ENCODE measurements at regions not wholly inside any gene's neighbourhood (a gene's known extent, or its start where the extent isn't known, plus 50 kb on each side); places are given as distances from the start of the nearest gene placed in this dataset.

DNA sequence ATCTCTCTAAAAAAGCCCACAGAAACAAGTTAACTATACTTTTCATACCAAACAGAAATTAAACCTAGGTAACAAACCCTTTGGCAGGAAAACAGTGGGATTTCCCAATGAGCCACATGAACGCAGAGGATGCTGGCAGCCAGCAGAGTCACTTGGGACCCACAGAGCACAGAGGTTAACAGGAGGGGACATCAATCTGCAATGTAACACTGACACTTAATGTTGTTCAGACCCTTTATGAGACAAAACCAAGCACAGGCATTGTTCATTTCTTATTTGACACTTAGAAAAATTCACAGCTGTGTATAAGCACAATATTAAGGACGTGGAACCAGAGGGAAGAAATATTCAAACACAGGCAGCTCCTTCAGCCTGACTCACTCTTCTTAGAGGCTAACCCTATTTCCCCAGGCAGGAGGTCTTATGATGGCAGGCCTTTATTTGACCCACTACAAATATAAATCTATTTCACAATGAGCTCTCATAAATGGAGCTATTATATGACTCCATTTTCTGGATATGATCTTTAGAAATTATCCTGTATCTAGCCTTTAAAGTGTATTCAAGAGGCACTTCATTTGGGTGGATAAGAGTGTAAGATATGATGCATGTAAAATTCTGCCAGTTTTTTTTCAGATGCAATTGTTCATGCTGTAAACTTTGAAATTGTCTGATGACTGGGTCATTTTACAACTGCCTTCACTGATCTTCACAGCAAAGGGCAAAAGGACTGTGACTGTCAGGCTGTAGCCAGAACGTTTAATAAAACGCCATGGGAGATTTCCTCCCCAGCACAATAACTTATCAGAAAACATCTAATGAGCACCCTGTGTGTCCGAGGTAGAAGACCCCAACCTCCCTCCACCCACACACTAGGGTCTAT, 132.8 kb upstream of the SATB2 start:
- peaks cover 21% of the 10 kb centered on the region; the same call in 1 of the 2 replicates for H3K27me3 ChIP-seq (ENCODE audit: insufficient read depth)
- H3K4me2 ChIP-seq, result no peak overlapping the region
- no peak overlapping the region for H3K9ac ChIP-seq
- 2% methylated on average over 5 of the region's 5 CpGs for WGBS (ENCODE audit: low lambda C conversion rate)
- H3K27ac ChIP-seq (ENCODE audit: low read depth in 2 of 2, low read length in 1 of 2), result no peak overlapping the region
- TF ChIP-seq, protein P1, sequence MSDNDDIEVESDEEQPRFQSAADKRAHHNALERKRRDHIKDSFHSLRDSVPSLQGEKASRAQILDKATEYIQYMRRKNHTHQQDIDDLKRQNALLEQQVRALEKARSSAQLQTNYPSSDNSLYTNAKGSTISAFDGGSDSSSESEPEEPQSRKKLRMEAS (IDR thresholded peaks at IDR 0.05; ENCODE audit: low read depth), result no peak
- TF ChIP-seq SIN3A (IDR thresholded peaks at IDR 0.05; ENCODE audit: borderline replicate concordance, low read depth, low read length) (no peak), GABPA (IDR thresholded peaks at IDR 0.05; ENCODE audit: low read depth) (no peak), RCOR1 (IDR thresholded peaks at IDR 0.05; ENCODE audit: low read length) (no peak)
- TF ChIP-seq, protein P2, sequence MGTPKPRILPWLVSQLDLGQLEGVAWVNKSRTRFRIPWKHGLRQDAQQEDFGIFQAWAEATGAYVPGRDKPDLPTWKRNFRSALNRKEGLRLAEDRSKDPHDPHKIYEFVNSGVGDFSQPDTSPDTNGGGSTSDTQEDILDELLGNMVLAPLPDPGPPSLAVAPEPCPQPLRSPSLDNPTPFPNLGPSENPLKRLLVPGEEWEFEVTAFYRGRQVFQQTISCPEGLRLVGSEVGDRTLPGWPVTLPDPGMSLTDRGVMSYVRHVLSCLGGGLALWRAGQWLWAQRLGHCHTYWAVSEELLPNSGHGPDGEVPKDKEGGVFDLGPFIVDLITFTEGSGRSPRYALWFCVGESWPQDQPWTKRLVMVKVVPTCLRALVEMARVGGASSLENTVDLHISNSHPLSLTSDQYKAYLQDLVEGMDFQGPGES (IDR thresholded peaks at IDR 0.05; ENCODE audit: low read depth, low read length), result no peak
- TF ChIP-seq, protein P3, sequence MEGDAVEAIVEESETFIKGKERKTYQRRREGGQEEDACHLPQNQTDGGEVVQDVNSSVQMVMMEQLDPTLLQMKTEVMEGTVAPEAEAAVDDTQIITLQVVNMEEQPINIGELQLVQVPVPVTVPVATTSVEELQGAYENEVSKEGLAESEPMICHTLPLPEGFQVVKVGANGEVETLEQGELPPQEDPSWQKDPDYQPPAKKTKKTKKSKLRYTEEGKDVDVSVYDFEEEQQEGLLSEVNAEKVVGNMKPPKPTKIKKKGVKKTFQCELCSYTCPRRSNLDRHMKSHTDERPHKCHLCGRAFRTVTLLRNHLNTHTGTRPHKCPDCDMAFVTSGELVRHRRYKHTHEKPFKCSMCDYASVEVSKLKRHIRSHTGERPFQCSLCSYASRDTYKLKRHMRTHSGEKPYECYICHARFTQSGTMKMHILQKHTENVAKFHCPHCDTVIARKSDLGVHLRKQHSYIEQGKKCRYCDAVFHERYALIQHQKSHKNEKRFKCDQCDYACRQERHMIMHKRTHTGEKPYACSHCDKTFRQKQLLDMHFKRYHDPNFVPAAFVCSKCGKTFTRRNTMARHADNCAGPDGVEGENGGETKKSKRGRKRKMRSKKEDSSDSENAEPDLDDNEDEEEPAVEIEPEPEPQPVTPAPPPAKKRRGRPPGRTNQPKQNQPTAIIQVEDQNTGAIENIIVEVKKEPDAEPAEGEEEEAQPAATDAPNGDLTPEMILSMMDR (IDR thresholded peaks at IDR 0.05), result no peak
- no peaks in the 10 kb centered on the region for H3K9me3 ChIP-seq
- no peak overlapping the region for H3K4me3 ChIP-seq (ENCODE audit: low read depth in 2 of 2, low read length in 1 of 2)
- POLR2A ChIA-PET, result no interaction called here
- no peaks in the 10 kb centered on the region for H3K4me1 ChIP-seq (ENCODE audit: control insufficient read depth in 1 of 2, insufficient read depth in 2 of 2, low read depth in 1 of 2, low read length in 1 of 2)
- no peaks in the 10 kb centered on the region for H3K9me2 ChIP-seq
- H2AFZ ChIP-seq (ENCODE audit: low read depth), result no peak overlapping the region
- no peak for DNase-seq
- no peaks in the 10 kb centered on the region for H4K20me1 ChIP-seq (ENCODE audit: insufficient read depth)
- no peaks in the 10 kb centered on the region for H3K36me3 ChIP-seq (replicated peaks in 1 of 2; ENCODE audit: control insufficient read depth in 1 of 2, insufficient read depth in 2 of 2, low read length in 1 of 2)
- CTCF ChIA-PET, result interaction anchor here (1.1 kb wide), 1 partner anchor 8 kb away, joined by 3 read pairs; no protein-coding TSS in a partner anchor
- no peaks in the 10 kb centered on the region for H3K79me2 ChIP-seq (ENCODE audit: insufficient read depth)
- no peaks in the 10 kb centered on the region for H3F3A ChIP-seq (replicated peaks; ENCODE audit: insufficient read depth)

DNA sequence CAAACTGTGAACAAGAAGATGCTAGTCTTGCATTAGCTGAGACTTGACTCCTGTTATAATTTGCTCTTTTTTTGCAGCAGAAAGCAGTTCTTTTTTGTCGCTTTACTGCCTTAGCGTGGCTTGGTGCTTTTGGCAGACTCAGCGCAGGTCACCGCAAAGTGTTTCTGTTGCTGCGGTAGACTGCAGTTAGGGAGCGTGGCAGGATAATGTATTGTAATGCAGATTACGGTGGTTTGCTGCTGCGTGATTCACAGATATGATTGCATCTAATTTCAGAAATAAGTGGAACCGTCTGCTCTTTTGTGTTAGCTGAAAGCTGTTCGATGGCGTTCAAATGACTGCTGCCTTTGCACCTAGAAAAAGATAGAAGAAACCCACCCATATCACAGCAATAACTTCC, 131.6 kb upstream of the SATB2 start:
- ChIA-PET POLR2A (no interaction called here), CTCF (interaction anchor here (1.1 kb wide), 1 partner anchor 10 kb away, joined by 3 read pairs; no protein-coding TSS in a partner anchor)
- Histone ChIP-seq H3K9me3 (no peaks in the 10 kb centered on the region), H3K9me2 (no peaks in the 10 kb centered on the region), H3K4me3 (ENCODE audit: low read depth in 2 of 2, low read length in 1 of 2) (no peak overlapping the region), H3K9ac (no peak overlapping the region), H2AFZ (ENCODE audit: low read depth) (no peak overlapping the region), H4K20me1 (ENCODE audit: insufficient read depth) (no peaks in the 10 kb centered on the region), H3K36me3 (replicated peaks in 1 of 2; ENCODE audit: control insufficient read depth in 1 of 2, insufficient read depth in 2 of 2, low read length in 1 of 2) (no peaks in the 10 kb centered on the region), H3K4me1 (ENCODE audit: control insufficient read depth in 1 of 2, insufficient read depth in 2 of 2, low read depth in 1 of 2, low read length in 1 of 2) (no peaks in the 10 kb centered on the region), H3K27ac (ENCODE audit: low read depth in 2 of 2, low read length in 1 of 2) (no peak overlapping the region), H3K79me2 (ENCODE audit: insufficient read depth) (no peaks in the 10 kb centered on the region), H3K27me3 (ENCODE audit: insufficient read depth) (peaks cover 21% of the 10 kb centered on the region; the same call in 1 of the 2 replicates), H3F3A (replicated peaks; ENCODE audit: insufficient read depth) (no peaks in the 10 kb centered on the region), H3K4me2 (no peak overlapping the region)
- 22% methylated on average over 11 of the region's 11 CpGs for WGBS (ENCODE audit: low lambda C conversion rate)
- no peak for DNase-seq
- TF ChIP-seq GATA2 (CRISPR knock-in tag; IDR thresholded peaks at IDR 0.05), result no peak
- no peak for TF ChIP-seq TAF1 (IDR thresholded peaks at IDR 0.05; ENCODE audit: borderline replicate concordance, low read depth, low read length)
- TF ChIP-seq YY1 (IDR thresholded peaks at IDR 0.05; ENCODE audit: low read depth), result no peak
- TF ChIP-seq, protein P4, sequence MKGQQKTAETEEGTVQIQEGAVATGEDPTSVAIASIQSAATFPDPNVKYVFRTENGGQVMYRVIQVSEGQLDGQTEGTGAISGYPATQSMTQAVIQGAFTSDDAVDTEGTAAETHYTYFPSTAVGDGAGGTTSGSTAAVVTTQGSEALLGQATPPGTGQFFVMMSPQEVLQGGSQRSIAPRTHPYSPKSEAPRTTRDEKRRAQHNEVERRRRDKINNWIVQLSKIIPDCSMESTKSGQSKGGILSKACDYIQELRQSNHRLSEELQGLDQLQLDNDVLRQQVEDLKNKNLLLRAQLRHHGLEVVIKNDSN (IDR thresholded peaks at IDR 0.05; ENCODE audit: borderline replicate concordance, low read depth), result no peak
- TF ChIP-seq ELF1 (IDR thresholded peaks at IDR 0.05), result no peak
- TF ChIP-seq JUND (IDR thresholded peaks at IDR 0.05), result no peak
- TF ChIP-seq NFIC (IDR thresholded peaks at IDR 0.05; ENCODE audit: borderline replicate concordance), result no peak
- no peak for TF ChIP-seq EP300 (IDR thresholded peaks at IDR 0.05; ENCODE audit: borderline replicate concordance in 1 of 2, low read depth in 1 of 2, low read length in 1 of 2)
- TF ChIP-seq SIN3A (IDR thresholded peaks at IDR 0.05; ENCODE audit: borderline replicate concordance, low read depth, low read length), result no peak
- TF ChIP-seq FOSL2 (IDR thresholded peaks at IDR 0.05; ENCODE audit: borderline replicate concordance, low read depth), result no peak
- no peak for TF ChIP-seq FOXM1 (IDR thresholded peaks at IDR 0.05; ENCODE audit: low read depth)
- TF ChIP-seq, protein P5, sequence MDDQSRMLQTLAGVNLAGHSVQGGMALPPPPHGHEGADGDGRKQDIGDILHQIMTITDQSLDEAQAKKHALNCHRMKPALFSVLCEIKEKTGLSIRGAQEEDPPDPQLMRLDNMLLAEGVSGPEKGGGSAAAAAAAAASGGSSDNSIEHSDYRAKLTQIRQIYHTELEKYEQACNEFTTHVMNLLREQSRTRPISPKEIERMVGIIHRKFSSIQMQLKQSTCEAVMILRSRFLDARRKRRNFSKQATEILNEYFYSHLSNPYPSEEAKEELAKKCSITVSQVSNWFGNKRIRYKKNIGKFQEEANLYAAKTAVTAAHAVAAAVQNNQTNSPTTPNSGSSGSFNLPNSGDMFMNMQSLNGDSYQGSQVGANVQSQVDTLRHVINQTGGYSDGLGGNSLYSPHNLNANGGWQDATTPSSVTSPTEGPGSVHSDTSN (IDR thresholded peaks at IDR 0.05), result no peak
- TF ChIP-seq CHD2 (IDR thresholded peaks at IDR 0.05; ENCODE audit: low read length, partially characterized antibody), result no peak
- TF ChIP-seq, protein P2 (IDR thresholded peaks at IDR 0.05; ENCODE audit: low read depth, low read length), result no peak
- TF ChIP-seq GABPA (IDR thresholded peaks at IDR 0.05; ENCODE audit: low read depth), result no peak

All from SK-N-SH (cell line).